PC-9 (cell line): ENCODE measurements at regions not wholly inside any gene's neighbourhood (a gene's known extent, or its start where the extent isn't known, plus 50 kb on each side); places are given as distances from the start of the nearest gene placed in this dataset.

Experiments
- CTCF ChIP-seq: fragments of 200-600 bp; sonication (generic); conservative IDR thresholded peaks from 2 replicates; pipeline ENCODE4 v1.6.1; 2017; ENCODE audit warnings: mixed run types, antibody characterized with exemption, mild to moderate bottlenecking, moderate library complexity
- EZH2 ChIP-seq: fragments of 200-600 bp; sonication (generic); IDR thresholded peaks from 2 replicates; pipeline ENCODE4 v1.8.0; 2017; ENCODE audit warnings: antibody characterized with exemption, low read depth

- no peak; the same call in 1 of the 2 replicates for TF ChIP-seq CTCF
- TF ChIP-seq EZH2: no peak
Observed at GRCh38 chr2:219886615-219887014, 259.2 kb downstream of the SLC4A3 start.
